ENCODE measurements at regions not wholly inside any gene's neighbourhood (a gene's known extent, or its start where the extent isn't known, plus 50 kb on each side); places are given as distances from the start of the nearest gene placed in this dataset.

DNA sequence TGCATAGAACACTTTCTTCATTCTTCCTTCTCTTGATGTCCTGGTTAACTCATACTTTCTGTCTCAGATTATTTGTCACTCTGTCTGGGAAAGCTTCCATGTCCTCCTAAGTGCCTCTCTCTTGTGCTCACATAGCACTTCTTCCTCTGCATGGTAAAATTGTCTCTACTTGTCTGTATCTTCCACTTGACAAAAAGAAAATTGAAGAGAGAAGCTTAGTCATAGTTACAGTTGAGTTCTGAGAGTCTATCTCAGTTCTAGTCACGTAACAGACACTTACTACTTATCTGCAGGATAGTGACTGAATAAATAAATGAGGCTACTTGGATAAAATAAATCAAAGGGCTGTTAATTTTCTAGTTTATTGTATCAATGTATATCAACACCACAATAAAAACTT lies 458.1 kb downstream of the HTR7 start:
- TF ChIP-seq, protein P1, sequence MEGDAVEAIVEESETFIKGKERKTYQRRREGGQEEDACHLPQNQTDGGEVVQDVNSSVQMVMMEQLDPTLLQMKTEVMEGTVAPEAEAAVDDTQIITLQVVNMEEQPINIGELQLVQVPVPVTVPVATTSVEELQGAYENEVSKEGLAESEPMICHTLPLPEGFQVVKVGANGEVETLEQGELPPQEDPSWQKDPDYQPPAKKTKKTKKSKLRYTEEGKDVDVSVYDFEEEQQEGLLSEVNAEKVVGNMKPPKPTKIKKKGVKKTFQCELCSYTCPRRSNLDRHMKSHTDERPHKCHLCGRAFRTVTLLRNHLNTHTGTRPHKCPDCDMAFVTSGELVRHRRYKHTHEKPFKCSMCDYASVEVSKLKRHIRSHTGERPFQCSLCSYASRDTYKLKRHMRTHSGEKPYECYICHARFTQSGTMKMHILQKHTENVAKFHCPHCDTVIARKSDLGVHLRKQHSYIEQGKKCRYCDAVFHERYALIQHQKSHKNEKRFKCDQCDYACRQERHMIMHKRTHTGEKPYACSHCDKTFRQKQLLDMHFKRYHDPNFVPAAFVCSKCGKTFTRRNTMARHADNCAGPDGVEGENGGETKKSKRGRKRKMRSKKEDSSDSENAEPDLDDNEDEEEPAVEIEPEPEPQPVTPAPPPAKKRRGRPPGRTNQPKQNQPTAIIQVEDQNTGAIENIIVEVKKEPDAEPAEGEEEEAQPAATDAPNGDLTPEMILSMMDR (IDR thresholded peaks at IDR 0.05), result no peak
- TF ChIP-seq POLR2AphosphoS5 (IDR thresholded peaks at IDR 0.05), result no peak

Measured in esophagus muscularis mucosa (tissue), 3 donors.